ENCODE measurements at regions not wholly inside any gene's neighbourhood (a gene's known extent, or its start where the extent isn't known, plus 50 kb on each side); places are given as distances from the start of the nearest gene placed in this dataset.

GRCh38 chrX:39883666-39884065 is 214.1 kb downstream of the BCOR start:
- TF ChIP-seq EZH2phosphoT487 (IDR thresholded peaks at IDR 0.05; ENCODE audit: borderline replicate concordance, low read depth) (no peak), SMC3 (IDR thresholded peaks at IDR 0.05; ENCODE audit: low read depth, low read length) (no peak), YY1 (IDR thresholded peaks at IDR 0.05; ENCODE audit: low read depth) (no peak), CTCF (IDR thresholded peaks at IDR 0.05) (no peak), NFIC (IDR thresholded peaks at IDR 0.05; ENCODE audit: borderline replicate concordance) (no peak), POLR2AphosphoS5 (IDR thresholded peaks at IDR 0.05; ENCODE audit: low read depth, low read length) (no peak), JUND (IDR thresholded peaks at IDR 0.05) (no peak), FOXM1 (IDR thresholded peaks at IDR 0.05; ENCODE audit: low read depth) (no peak), TEAD4 (IDR thresholded peaks at IDR 0.05; ENCODE audit: borderline replicate concordance, insufficient read depth) (no peak), RAD21 (IDR thresholded peaks at IDR 0.05; ENCODE audit: low read length) (no peak), FOSL2 (IDR thresholded peaks at IDR 0.05; ENCODE audit: borderline replicate concordance, low read depth) (no peak)
